Amygdala (tissue), 56 donors: ENCODE measurements at regions not wholly inside any gene's neighbourhood (a gene's known extent, or its start where the extent isn't known, plus 50 kb on each side); places are given as distances from the start of the nearest gene placed in this dataset.
"Not testable (repeated sequence)": the region's sequence is repeated elsewhere in the genome, so short reads cannot be mapped to it uniquely, and the experiment has no call there.

Experiments used
- DNase-seq, 56 donors: peaks; one replicate each; lab custom pipeline; 2025; lab: John Stamatoyannopoulos, UW

DNA sequence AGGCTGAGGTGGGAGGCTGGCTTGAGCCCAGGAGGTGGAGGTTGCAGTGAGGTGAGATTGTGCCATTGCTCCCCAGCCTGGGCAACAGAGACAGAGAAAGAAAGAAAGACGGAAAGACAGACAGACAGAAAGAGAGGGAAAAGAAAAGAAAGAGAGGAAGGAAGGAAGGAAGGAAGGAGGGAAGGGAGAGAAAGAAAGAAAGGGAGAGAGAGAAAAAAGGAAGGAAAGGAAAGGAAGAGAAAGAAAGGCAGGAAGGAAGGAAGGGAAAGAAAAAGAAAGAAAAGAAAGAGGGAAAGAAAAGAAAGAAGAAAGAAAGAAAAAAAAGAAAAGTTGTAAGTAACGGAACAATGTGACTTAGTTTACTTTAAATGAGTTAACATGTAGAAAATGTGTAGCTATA is 260.7 kb upstream of the GRM7 start:
- DNase-seq, result no peak

- DNase-seq, result no peak
These were observed 259.5 kb upstream of the GRM7 start for GRCh38 chr3:6601374-6601773.

- DNase-seq, result no peak
These were observed 258.6 kb upstream of the GRM7 start for GRCh38 chr3:6602329-6602728.

DNA sequence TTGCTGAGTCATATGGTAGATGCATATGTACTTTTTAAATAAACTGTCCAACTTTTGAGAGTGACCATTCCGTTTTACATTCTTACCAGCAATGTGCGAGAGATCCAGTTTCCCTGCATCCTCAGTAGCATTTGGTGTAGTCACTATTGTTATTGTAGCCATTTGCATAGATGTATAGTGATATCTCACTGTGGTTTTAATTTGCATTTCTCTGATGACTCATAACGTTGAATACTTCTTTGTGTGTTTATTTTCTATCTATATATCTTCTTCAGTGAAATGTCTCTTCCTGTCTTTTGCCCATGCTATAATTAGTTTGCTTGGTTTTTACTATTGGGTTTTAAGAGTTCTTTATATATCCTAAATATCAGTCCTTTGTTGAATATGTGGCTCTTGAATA is 255.7 kb upstream of the GRM7 start:
- DNase-seq, result no peak

- DNase-seq, result no peak
These were observed 252.1 kb upstream of the GRM7 start for GRCh38 chr3:6608843-6609242.

- no peak for DNase-seq
These were observed 248.8 kb upstream of the GRM7 start for GRCh38 chr3:6612034-6612616.

DNA sequence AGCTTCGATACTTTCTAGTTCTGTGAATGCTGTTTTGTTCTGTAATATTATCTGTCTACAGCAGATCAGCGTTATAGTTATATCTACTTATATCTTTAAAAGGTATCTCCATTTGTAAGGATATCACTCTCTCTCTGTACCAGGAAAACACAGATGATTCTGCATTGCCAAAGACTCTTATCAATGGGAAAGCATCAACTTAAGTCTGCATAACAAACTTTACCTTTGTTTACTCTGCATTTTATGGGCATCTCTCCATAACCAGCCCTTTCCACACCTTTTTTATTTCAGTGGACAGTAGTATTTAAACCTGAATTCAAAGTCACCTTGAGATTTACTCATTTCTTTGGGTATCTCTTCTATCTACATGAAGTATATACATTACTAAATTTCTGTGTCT is 238.7 kb upstream of the GRM7 start:
- DNase-seq, result no peak

DNA sequence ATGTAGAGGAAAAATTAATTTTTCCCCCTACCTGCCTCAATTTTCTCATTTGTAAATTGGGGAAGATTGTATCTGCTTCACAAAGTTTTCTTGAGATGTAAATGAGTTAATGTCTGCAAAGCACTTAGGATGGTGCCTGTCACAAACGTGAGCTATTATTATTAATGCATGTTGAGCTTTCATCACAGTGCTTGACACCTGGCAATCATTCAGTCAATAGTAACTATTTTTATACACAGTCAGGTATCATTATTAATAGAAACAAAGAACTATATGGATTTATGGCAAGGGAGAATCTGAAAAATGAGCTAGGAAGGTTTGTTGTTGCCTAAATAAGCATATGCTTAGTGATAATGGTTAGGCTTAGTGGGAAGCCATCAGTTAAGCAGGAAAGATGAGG is 238.2 kb upstream of the GRM7 start:
- DNase-seq, result no peak

DNA sequence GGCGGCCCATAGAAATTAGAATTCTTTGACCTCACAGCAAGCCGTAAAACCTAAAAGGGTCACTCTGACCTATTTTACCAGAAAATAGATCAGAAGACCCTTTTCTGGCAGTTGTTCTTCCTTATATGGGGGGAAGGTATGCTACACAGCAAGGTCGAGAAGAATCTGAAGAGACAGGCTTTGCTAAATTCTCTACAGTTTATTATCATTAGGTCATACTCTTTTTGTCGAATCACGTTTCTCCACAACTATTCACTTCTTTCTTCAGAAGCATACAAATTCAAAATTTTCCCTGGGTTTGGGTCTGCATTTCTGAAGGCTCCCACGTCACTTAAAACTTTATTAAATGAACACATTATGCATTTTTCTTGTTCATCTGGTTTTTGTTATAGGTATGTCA is 229.5 kb upstream of the GRM7 start:
- DNase-seq, result no peak

- no peak for DNase-seq
These were observed 220.0 kb upstream of the GRM7 start for GRCh38 chr3:6640907-6641306.

DNA sequence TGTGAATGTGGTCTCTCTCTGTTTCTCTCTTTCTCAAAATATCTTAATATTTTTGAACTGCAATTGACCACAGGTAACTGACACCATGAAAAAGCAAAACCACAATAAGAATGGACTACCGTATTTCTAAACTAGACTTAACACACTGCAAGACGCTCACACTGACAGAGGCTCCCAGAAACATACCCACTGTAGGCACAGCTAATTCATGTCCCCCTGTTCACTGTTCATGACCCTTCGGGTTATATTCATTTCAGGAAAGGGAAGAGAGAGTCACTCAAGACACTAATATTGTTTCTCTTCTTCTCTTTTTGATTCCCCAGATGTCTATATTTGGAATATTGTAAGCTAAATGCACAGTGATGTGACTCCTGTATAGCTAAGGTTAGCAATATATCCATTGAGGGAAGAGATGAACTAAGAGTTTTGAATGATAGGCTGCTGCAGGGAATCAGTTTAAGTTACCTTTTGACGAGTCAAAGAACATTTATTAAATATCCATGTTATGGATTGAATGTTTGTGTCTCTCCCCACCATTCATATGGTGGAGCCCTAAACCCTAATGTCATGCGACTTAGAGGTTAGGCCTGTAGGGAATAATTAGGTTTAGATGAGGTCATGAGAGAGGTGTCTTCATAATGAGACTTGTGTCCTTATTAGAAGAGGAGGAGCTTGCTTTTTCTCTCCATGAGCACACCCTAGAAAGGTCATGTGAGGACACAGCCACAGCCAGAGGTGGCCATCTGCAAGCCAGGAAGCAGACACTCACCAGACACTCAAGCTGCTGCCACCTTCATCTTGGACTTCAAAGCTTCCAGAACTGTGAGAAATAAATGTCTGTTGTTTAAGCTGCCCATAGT is 216.6 kb upstream of the GRM7 start:
- DNase-seq, result no peak

GRCh38 chr3:6654670-6655069 is 206.2 kb upstream of the GRM7 start:
- no peak for DNase-seq

- no peak for DNase-seq
These were observed 205.6 kb upstream of the GRM7 start for GRCh38 chr3:6655275-6655674.

DNA sequence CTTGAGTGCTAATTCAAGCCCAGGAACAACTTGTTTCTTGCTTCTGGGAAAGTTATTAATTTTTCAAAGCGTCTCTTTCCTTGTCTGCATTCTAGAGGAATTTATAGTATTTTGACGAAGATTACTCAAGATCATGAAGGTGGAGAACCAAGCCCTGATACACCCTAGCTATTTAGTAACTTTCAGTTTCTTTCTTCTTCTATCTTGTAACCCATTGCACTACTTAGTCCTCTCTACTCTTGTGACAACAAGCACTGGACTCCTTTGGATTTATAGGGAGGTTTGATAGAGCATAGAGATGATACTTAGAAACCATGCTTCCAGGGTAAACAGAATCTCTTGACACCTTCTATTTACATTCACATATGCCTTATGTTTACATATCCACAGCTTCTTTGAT is 203.3 kb upstream of the GRM7 start:
- no peak for DNase-seq

- DNase-seq, result no peak
These were observed 193.6 kb upstream of the GRM7 start for GRCh38 chr3:6667354-6667753.

DNA sequence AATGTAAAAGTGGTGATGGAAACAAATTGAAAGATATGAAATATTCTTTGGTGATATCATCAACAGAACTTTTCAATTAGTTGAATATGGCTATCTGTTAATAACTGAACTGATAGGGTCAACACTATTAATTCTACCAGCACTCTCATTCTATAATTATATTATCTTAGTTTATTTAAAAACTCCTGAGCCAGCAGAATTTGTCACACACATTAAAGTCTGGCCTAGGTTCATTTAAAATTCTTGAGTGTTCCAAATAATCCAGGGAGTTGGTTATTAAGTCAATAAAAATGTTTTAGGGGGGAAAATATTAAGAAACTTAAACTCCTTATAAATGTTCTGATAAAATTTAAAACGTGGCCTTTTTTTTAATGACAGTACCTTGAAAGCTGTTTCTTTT is 189.6 kb upstream of the GRM7 start:
- DNase-seq, result no peak

DNA sequence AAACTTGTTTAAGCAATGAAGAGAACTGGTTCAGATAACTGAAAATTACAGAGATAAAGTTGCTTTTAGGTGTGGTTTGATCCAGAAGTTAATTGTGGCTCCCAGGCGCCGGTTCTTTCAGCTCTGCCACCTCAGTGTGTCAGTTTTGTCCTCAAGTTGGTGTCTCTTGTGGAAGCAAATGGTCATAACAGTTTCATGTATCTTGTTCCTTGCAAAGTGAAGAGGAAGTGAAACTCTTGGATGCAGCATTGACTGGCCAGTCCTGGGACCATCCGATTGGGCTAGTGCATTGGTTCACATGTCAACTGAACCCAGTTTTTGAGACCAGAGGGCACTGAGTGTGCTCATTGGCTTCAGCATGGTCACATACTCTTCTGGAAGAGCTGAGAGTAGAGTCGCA is 181.4 kb upstream of the GRM7 start:
- no peak for DNase-seq

DNA sequence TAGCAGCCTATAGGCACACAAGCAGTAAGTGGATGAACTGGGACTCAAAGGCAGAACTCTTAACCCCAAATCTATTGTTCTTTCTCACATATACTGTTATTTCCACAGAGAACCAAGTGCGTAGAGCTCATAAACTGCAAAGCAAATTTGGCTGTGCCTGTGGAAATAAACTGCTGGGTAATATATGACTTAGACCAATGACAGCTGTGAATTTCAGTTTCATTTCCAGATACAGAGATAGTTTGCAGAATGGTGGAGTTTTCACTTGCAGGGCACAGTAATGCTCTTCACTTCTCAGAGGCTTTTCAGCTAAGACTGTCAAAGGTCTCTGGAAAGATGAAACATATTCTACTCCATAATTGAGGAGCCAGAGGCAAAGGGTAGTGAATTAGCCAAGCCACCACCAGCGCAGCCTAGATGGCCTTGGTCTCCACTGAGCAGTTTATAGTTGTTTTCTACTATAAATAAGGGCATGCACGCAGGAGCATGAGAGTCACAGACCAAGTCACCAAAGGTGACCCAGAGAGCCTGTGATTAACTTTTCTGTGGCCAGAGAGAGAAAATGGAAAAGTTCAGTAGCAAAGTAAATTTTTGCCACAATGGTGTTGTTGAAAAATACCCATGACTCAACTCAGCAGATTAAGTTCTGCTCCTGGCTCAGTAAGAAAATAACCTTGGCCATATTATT is 180.7 kb upstream of the GRM7 start:
- DNase-seq, result no peak

GRCh38 chr3:6697285-6697684 is 163.6 kb upstream of the GRM7 start:
- DNase-seq, result no peak

DNA sequence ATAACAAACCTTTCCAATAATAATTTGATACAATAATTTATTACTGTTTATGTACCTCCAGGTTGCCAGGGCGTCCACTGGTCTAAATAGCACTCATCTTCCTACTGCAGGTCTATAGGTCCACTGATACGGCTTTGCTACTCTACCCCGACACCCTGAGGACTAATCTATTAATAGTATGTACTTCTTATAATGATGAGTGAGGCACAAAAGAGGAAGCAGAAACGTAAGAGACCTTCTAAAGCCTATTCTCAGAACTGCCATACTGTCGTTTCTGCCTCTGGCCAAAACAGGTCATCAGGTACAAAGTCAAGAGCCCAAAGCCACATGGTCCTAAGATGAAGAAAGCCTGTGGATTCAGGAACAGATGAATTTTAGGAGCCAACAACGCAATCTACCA is 163.2 kb upstream of the GRM7 start:
- no peak for DNase-seq

- DNase-seq, result not testable (repeated sequence)
These were observed 156.1 kb upstream of the GRM7 start for GRCh38 chr3:6704817-6705216.

DNA sequence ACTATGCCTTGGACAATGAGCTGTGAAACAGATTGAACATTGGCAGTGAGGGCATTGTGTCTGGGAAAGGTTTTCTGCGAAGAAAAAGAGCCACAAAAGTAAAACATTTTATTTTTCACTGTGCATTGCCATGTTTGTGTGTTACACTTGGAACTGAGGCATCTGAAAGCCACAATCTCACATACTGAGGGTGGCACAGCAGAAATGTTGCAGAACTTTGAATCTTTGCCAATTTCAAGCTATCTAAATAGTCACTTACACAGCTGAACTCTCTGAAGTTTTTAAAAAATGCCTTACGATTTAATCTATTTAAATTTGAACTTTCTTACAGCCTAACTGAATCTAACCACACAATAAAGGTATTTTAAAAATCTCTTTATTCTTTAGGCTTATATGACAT is 154.1 kb upstream of the GRM7 start:
- no peak for DNase-seq
